H9 (cell line): ENCODE measurements at regions not wholly inside any gene's neighbourhood (a gene's known extent, or its start where the extent isn't known, plus 50 kb on each side); places are given as distances from the start of the nearest gene placed in this dataset.

Experiments used
- DNase-seq: peaks from one replicate; pipeline ENCODE4 v3.0.0-alpha.2; 2017
- H2AFZ ChIP-seq: one replicate; pipeline ENCODE4 v1.6.1; 2013; ENCODE audit warnings: mild to moderate bottlenecking, low read length, control low read depth, moderate library complexity
- H2AK5ac ChIP-seq: 2 replicates; pipeline ENCODE4 v1.6.1; 2013; ENCODE audit warnings: low read length, control low read depth, mixed read lengths; ENCODE audit not compliant: insufficient read length
- H2BK120ac ChIP-seq: one replicate; pipeline ENCODE4 v1.6.1; 2013; ENCODE audit warnings: low read depth, mild to moderate bottlenecking, low read length, control low read depth, inconsistent platforms; ENCODE audit not compliant: poor library complexity, severe bottlenecking
- H2BK12ac ChIP-seq: 2 replicates; pipeline ENCODE4 v1.6.1; 2013; ENCODE audit warnings: low read length, control low read depth, mixed read lengths, low read depth; ENCODE audit not compliant: insufficient read length
- H2BK15ac ChIP-seq: 2 replicates; pipeline ENCODE4 v1.6.1; 2013; ENCODE audit warnings: low read depth, low read length, control low read depth
- H2BK20ac ChIP-seq: one replicate; pipeline ENCODE4 v1.6.1; 2013; ENCODE audit warnings: low read depth, mild to moderate bottlenecking, low read length, control low read depth, inconsistent platforms; ENCODE audit not compliant: poor library complexity, severe bottlenecking
- H2BK5ac ChIP-seq: 2 replicates; pipeline ENCODE4 v1.6.1; 2013; ENCODE audit warnings: low read length, control low read depth, mixed read lengths; ENCODE audit not compliant: insufficient read length
- H3K14ac ChIP-seq: 2 replicates; pipeline ENCODE4 v1.6.1; 2013; ENCODE audit warnings: low read length, control low read depth; ENCODE audit not compliant: insufficient read depth
- H3K18ac ChIP-seq: 2 replicates; pipeline ENCODE4 v1.6.1; 2013; ENCODE audit warnings: low read depth, mild to moderate bottlenecking, mixed read lengths, low read length, control low read depth; ENCODE audit not compliant: insufficient read length
- H3K23ac ChIP-seq: 2 replicates; pipeline ENCODE4 v1.6.1; 2013; ENCODE audit warnings: low read length, control low read depth, mixed read lengths, low read depth; ENCODE audit not compliant: insufficient read length
- H3K23me2 ChIP-seq: 2 replicates; pipeline ENCODE4 v1.6.1; 2013; ENCODE audit warnings: low read depth, mild to moderate bottlenecking, mixed read lengths, low read length, control low read depth; ENCODE audit not compliant: insufficient read length, poor library complexity, severe bottlenecking
- H3K27ac ChIP-seq: 2 replicates; pipeline ENCODE4 v1.5.1; 2013; ENCODE audit warnings: low read length, control low read depth, mixed read lengths, low read depth; ENCODE audit not compliant: insufficient read length
- H3K27me3 ChIP-seq: 2 replicates; pipeline ENCODE4 v1.6.1; 2013; ENCODE audit warnings: low read length, control low read depth, inconsistent platforms; ENCODE audit not compliant: insufficient read depth
- H3K4ac ChIP-seq: 2 replicates; pipeline ENCODE4 v1.6.1; 2013; ENCODE audit warnings: low read depth, mild to moderate bottlenecking, control low read depth, inconsistent platforms, low read length, moderate library complexity
- H3K4me1 ChIP-seq: 2 replicates; pipeline ENCODE4 v1.6.1; 2013; ENCODE audit warnings: low read length, control low read depth, inconsistent platforms; ENCODE audit not compliant: insufficient read depth
- H3K4me2 ChIP-seq: 2 replicates; pipeline ENCODE4 v1.6.1; 2013; ENCODE audit warnings: low read length, control low read depth, mixed read lengths; ENCODE audit not compliant: insufficient read length, insufficient read depth
- H3K56ac ChIP-seq: 2 replicates; pipeline ENCODE4 v1.6.1; 2013; ENCODE audit warnings: low read depth, mild to moderate bottlenecking, mixed read lengths, low read length, control low read depth; ENCODE audit not compliant: insufficient read length
- H3K79me1 ChIP-seq: 2 replicates; pipeline ENCODE4 v1.6.1; 2013; ENCODE audit warnings: low read depth, mild to moderate bottlenecking, moderate library complexity, low read length, control low read depth, inconsistent platforms; ENCODE audit not compliant: insufficient read depth, poor library complexity, severe bottlenecking
- H3K79me2 ChIP-seq: 2 replicates; pipeline ENCODE4 v1.6.1; 2013; ENCODE audit warnings: low read length, control low read depth, inconsistent platforms; ENCODE audit not compliant: insufficient read depth
- H3K9ac ChIP-seq: 2 replicates; pipeline ENCODE4 v1.6.1; 2013; ENCODE audit warnings: low read length, control low read depth, mixed read lengths; ENCODE audit not compliant: insufficient read length; ENCODE audit errors: extremely low read depth
- H3K9me3 ChIP-seq: one replicate; pipeline ENCODE4 v1.6.1; 2013; ENCODE audit warnings: low read depth, low read length, inconsistent platforms; ENCODE audit not compliant: control insufficient read depth
- H3T11ph ChIP-seq: one replicate; pipeline ENCODE4 v1.6.1; 2013; ENCODE audit warnings: mild to moderate bottlenecking, low read length, control low read depth, inconsistent platforms
- H4K20me1 ChIP-seq: one replicate; pipeline ENCODE4 v1.6.1; 2013; ENCODE audit not compliant: control insufficient read depth, insufficient read length, insufficient read depth
- H4K5ac ChIP-seq: 2 replicates; pipeline ENCODE4 v1.6.1; 2013; ENCODE audit warnings: low read depth, mild to moderate bottlenecking, mixed read lengths, low read length, control low read depth; ENCODE audit not compliant: insufficient read length
- H4K8ac ChIP-seq: replicated peaks from 2 replicates; pipeline ENCODE4 v1.6.1; 2013; ENCODE audit warnings: low read length, control low read depth, mixed read lengths, low read depth; ENCODE audit not compliant: insufficient read length
- H4K91ac ChIP-seq: 2 replicates; pipeline ENCODE4 v1.6.1; 2013; ENCODE audit warnings: low read depth, mild to moderate bottlenecking, moderate library complexity, mixed read lengths, low read length, control low read depth; ENCODE audit not compliant: insufficient read length
- H3K27ac Mint-ChIP-seq, 3 experiments: 2 replicates in 2 of 3; 3 replicates in 1 of 3; pipeline ENCODE4 v1.8.0; 2020 to 2021; ENCODE audit warnings: mixed read lengths in 3 of 3, mild to moderate bottlenecking in 1 of 3, moderate library complexity in 1 of 3
- H3K27me3 Mint-ChIP-seq: 2 replicates; pipeline ENCODE4 v1.8.0; 2021; ENCODE audit warnings: low read depth, mild to moderate bottlenecking, moderate library complexity, mixed read lengths
- H3K36me3 Mint-ChIP-seq, 3 experiments: 2 replicates in 2 of 3; 3 replicates in 1 of 3; pipeline ENCODE4 v1.8.0; 2020 to 2021; ENCODE audit warnings: low read depth in 3 of 3, mixed read lengths in 3 of 3; ENCODE audit not compliant: insufficient read depth in 1 of 3
- H3K4me1 Mint-ChIP-seq, 2 experiments: 2 replicates each; pipeline ENCODE4 v1.8.0; 2020; ENCODE audit warnings: mixed read lengths in 2 of 2
- H3K4me3 Mint-ChIP-seq, 2 experiments: 2 replicates in 1 of 2; 3 replicates in 1 of 2; pipeline ENCODE4 v1.8.0; 2020 to 2021; ENCODE audit warnings: mild to moderate bottlenecking in 2 of 2, mixed read lengths in 2 of 2, moderate library complexity in 1 of 2
- H3K9me3 Mint-ChIP-seq, 2 experiments: 2 replicates in 1 of 2; 3 replicates in 1 of 2; pipeline ENCODE4 v1.8.0; 2020; ENCODE audit warnings: mild to moderate bottlenecking in 2 of 2, mixed read lengths in 2 of 2, moderate library complexity in 1 of 2
- WGBS: extraction: QIAGEN DNeasy Blood & Tissue Kit; methylation state at CpG from one replicate; pipeline ENCODE4 v1.1.7; 2013; ENCODE audit warnings: missing lambda C conversion rate, low lambda C conversion rate, mixed read lengths; ENCODE audit not compliant: insufficient read length; ENCODE audit errors: extremely low coverage; 5-methylcytosine and 5-hydroxymethylcytosine counted together
- TF ChIP-seq, protein P1 (sequence below): fragments of 200-600 bp; sonication (generic); conservative IDR thresholded peaks from 3 replicates; pipeline ENCODE4 v1.8.0; 2021; ENCODE audit warnings: antibody characterized with exemption, mild to moderate bottlenecking

DNA sequence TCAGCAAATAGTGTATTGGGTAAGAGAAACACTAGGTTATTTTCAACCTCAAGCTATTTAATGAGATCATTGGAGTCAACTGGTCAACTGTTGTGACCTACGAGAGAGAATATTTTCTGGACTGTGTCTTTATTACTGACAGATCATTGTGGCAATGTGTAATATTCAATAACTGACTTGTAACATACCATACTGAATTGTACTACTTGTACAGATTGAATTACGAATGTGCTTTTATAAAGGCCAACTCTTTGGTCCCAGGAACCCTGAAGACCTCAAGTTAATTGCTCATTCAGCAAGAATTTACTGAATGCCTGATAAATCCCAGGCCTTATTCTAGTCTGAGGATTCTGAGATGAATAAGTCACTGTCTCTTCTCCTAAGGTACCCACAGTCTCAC lies 56.1 kb upstream of the CAMK1G start:
- no peak overlapping the region for H3K27ac Mint-ChIP-seq
- Histone ChIP-seq H2BK5ac (no peak overlapping the region), H3K9ac (no peak overlapping the region)

More for the DNA sequence above, 56.1 kb upstream of the CAMK1G start:
- no peak overlapping the region for H4K5ac ChIP-seq
- no peak overlapping the region for H3K4me2 ChIP-seq
- no peak overlapping the region for H2BK15ac ChIP-seq
- no peak overlapping the region for H3K23ac ChIP-seq
- no peaks in the 10 kb centered on the region for H3K27me3 ChIP-seq
- no peaks in the 10 kb centered on the region for H3K79me1 ChIP-seq
- TF ChIP-seq, protein P1, sequence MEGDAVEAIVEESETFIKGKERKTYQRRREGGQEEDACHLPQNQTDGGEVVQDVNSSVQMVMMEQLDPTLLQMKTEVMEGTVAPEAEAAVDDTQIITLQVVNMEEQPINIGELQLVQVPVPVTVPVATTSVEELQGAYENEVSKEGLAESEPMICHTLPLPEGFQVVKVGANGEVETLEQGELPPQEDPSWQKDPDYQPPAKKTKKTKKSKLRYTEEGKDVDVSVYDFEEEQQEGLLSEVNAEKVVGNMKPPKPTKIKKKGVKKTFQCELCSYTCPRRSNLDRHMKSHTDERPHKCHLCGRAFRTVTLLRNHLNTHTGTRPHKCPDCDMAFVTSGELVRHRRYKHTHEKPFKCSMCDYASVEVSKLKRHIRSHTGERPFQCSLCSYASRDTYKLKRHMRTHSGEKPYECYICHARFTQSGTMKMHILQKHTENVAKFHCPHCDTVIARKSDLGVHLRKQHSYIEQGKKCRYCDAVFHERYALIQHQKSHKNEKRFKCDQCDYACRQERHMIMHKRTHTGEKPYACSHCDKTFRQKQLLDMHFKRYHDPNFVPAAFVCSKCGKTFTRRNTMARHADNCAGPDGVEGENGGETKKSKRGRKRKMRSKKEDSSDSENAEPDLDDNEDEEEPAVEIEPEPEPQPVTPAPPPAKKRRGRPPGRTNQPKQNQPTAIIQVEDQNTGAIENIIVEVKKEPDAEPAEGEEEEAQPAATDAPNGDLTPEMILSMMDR, result no peak
- no peaks in the 10 kb centered on the region for H3K23me2 ChIP-seq
- no peak overlapping the region for H3K56ac ChIP-seq
- H3K79me2 ChIP-seq, result no peaks in the 10 kb centered on the region
- H3K36me3 Mint-ChIP-seq, result no peaks in the 10 kb centered on the region
- peaks cover 0 to 1% of the 10 kb centered on the region in 2 experiments; a peak in 1 of 4 replicates for H3K4me1 Mint-ChIP-seq
- H3K4ac ChIP-seq, result no peak overlapping the region
- no peak overlapping the region for H2BK12ac ChIP-seq
- no peaks in the 10 kb centered on the region for H3K9me3 ChIP-seq
- no peak overlapping the region for H4K8ac ChIP-seq
- H2AK5ac ChIP-seq, result no peak overlapping the region
- no peak overlapping the region for H2BK20ac ChIP-seq
- H3K9me3 Mint-ChIP-seq, result no peaks in the 10 kb centered on the region
- peaks cover 28% of the 10 kb centered on the region for H3K27me3 Mint-ChIP-seq
- H2BK120ac ChIP-seq, result no peak overlapping the region
- no peaks in the 10 kb centered on the region for H3K4me1 ChIP-seq
- no peak overlapping the region for H3K14ac ChIP-seq
- H3K27ac ChIP-seq, result no peak overlapping the region
- no CpG with 5 or more reads among the region's 2 CpGs for WGBS
- H4K91ac ChIP-seq, result no peak overlapping the region
- no peaks in the 10 kb centered on the region for H4K20me1 ChIP-seq
- no peak overlapping the region for H2AFZ ChIP-seq
- no peak for DNase-seq
- H3K4me3 Mint-ChIP-seq, result no peak overlapping the region
- no peak overlapping the region for H3K18ac ChIP-seq
- H3T11ph ChIP-seq, result no peak overlapping the region
